OCI-M2 (cell line): ENCODE measurements at regions not wholly inside any gene's neighbourhood (a gene's known extent, or its start where the extent isn't known, plus 50 kb on each side); places are given as distances from the start of the nearest gene placed in this dataset.

Experiments used
- DNase-seq: peaks from one replicate; lab custom pipeline; 2025; ENCODE audit not compliant: unreplicated experiment; lab: John Stamatoyannopoulos, UW

DNA sequence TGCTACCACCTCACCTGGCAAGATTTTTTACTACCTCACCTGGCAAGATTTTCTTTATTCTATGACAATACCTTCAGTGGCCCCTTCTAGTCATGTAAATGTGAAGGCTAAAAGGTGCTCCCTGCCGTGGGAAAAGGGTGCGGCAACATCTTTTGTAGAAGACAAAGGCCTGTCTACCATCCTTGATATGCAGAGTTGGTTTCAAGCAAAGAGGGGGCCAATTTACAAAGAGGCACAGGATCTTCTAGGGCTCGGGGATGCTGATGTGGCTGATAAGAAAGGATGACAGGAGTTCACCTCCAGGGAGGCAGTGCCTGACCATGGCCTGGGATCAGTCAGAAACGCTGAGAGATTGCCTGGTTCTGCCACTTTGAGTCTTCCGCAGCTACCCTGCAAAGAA lies 165.4 kb upstream of the SLC1A4 start:
- DNase-seq, result no peak

DNA sequence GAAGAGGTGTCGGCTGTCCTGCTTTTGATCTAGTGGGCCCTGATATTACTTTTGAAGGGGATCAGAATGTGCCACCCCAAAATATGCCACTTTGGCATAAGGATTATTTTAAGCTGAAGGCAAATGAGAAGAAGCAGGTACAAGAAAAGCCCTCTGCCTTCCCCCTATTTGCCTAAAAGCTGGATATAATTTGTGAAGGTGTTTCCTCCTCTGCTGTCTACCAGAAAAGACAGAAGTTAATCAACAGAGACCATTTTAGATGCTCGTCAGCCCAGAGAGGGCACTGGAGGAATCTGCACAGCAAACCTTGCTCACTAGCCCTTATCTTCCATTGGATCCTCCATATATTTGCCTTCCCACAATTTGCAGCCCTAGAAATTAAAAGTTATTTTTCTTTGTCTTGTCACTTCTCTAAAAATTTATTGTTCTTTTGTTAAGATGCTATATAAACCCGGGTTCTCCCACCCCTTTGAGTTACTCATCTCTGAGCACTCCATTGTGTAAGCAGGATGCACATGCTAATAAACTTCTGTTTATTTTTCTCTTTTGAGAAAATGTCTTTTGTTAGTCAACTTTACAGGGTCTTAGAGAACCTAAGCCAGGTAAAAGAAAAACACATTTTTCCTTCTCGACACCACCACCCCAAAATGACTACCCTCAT lies 163.2 kb upstream of the SLC1A4 start:
- DNase-seq, result no peak

- no peak for DNase-seq
Measured at GRCh38 chr2:64826703-64827102, 162.5 kb upstream of the SLC1A4 start.

- DNase-seq, result no peak
Measured at GRCh38 chr2:64828261-64828660, 160.9 kb upstream of the SLC1A4 start.

DNA sequence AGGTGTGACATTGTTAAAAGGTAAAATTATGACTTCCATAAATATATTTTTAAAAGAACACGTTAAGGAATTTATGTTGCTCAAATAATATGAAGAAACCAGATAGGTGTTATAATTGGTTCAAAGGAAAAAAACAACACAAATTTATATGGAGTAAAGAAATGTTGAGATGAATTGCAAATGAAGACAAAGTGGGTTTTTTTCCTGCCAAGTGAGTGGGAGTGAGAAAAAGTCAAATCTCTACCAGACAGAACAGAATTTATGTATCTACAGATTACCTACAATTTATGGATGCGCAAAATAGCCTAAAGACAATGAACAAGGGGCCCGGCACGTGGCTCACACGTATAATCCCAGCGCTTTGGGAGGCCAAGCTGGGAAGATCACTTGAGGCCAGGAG lies 159.7 kb upstream of the SLC1A4 start:
- no peak for DNase-seq

DNA sequence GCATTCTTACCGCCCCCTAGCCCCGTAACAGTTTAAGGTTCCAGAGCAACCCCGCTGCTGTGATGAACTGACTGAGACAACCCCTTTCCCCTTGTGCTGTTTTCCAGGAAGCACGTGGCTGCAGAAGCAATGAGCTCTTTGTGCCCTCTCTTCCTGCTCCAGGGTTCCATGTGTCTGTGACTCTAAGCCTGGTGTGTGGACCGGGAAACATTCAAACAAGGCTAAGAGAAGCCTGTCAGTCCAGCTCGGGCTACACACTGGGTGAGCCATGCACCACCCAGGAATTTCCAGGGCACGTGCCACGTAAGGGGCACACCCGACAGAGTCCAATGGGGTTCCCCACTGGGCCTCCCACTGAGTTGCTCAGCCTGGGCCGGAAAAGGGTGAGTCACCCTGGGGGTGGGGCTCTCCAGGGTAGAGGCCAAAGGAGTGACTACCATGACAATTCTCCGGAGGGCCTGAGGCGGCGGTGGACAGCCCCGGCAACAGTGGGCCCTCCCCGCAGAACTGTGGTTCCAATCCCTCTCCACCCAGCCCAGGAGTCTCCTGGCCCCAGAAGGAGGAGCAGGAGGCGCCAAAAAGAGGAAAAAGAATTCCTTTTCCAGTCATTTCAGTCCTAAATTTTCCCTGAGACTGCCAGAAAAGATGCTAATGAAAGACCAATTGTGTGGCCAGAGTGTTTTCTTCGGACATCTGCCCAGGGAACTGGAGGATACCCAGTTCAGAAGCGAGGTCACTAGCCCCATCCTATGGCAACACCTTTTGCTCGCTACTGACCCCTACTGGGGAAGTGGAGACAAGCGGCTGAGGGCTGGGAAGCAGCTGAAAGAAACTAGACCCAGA lies 157.8 kb upstream of the SLC1A4 start:
- DNase-seq, result no peak

DNA sequence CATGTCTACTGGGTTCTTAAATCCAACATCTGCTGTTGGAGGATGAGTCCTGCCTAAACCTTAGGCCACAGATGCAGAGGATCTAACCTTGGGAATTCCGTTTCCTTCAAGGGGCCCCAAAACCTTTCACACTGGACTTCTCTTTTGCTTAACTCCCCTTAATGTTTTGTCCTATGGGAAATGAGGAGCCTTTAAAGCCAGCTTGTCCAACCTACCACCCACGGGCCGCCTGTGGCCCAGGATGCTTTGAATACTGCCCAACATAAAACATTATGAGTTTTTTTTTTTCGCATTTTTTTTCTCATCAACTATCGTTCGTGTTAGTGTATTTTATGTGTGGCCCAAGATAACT lies 157.2 kb upstream of the SLC1A4 start:
- no peak for DNase-seq

DNA sequence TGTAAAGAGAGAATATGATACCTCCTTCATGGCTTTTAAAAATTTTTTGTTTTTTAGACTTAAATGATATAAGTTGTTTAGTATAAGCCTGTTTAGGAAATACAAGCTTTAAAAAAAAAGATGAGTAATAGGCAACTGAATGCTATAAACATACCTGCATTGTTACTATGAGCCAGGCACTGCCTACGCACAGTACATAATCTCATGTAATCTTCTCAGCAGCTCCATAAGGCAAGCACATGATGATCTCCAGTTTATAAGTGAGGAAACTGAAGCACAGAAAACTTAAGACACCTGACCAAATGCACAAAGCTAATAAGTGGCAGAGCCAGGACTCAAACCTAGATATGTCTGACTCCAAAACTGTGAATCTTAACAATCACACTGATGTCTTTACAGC lies 156.3 kb upstream of the SLC1A4 start:
- no peak for DNase-seq

- no peak for DNase-seq
Measured at GRCh38 chr2:64836566-64836965, 152.6 kb upstream of the SLC1A4 start.

DNA sequence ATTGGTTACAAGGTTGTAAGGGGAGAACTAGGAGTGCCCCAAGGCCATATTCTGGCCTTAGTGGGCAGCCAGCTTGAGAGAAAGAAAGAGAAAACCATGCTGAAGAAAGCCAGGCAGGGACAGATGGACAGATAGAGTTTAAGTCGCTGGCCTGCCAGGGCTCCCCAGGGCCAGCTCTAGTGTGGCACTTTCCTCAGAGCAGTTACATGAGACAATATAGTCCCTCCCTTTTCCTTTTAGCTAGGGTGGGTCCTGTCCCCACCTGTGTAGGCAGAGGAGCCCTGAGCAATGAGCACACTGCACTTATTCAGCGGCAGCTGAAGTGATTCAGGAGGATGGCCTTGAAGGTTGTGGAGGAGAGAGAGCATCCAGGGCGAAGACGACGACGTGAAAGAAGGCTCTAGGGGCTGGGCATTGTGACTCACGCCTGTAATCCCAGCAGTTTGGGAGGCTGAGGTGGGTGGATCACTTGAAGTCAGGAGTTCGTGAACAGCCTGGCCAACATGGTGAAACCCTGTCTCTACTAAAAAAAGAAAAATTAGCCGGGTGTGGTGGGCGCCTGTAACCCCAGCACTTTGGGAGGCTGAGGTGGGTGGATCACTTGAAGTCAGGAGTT lies 152.0 kb upstream of the SLC1A4 start:
- no peak for DNase-seq

- no peak for DNase-seq
Measured at GRCh38 chr2:64837925-64838641, 151.1 kb upstream of the SLC1A4 start.

- no peak for DNase-seq
Measured at GRCh38 chr2:64838817-64839216, 150.4 kb upstream of the SLC1A4 start.

GRCh38 chr2:64839844-64840243 lies 149.4 kb upstream of the SLC1A4 start:
- DNase-seq, result no peak

- DNase-seq, result no peak
Measured at GRCh38 chr2:64840426-64840881, 148.7 kb upstream of the SLC1A4 start.

GRCh38 chr2:64841461-64841860 lies 147.7 kb upstream of the SLC1A4 start:
- no peak for DNase-seq

DNA sequence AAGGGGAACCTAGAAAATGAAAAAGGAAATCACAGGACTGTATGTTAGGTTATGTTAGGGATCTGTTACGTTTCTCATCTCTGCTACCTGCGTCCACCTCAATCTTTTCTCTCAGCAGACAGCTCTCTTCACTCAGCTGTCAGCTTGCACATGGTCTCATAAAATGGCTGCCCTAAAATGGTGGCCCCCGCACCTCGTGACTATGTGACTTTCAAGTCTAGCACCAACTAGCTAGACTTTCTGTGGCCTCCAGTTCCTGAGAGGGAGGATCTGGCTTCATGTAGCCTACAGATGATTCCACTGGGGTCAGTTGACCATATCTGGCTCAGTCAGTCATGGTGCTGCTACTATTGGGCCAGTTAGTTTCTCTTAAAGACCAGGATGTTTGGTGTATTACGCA lies 147.2 kb upstream of the SLC1A4 start:
- DNase-seq, result no peak

DNA sequence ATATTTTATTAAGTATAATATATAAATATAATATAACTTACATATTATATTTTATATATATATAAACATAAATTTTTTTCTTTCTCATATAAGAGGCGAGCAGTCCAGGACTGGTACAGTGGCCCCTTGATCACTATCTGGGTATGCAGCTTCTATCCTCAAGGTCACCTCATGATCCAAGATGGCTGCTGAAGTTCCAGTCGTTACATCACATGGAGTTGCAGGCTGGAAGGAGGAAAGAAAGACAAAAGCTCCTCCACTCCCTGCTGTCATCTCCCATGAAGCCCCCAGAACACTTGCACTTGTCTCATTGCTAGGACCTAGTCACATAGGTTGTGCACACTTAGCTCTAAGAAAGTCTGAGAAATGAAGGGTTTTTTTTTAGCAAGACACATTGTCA lies 145.1 kb upstream of the SLC1A4 start:
- no peak for DNase-seq

DNA sequence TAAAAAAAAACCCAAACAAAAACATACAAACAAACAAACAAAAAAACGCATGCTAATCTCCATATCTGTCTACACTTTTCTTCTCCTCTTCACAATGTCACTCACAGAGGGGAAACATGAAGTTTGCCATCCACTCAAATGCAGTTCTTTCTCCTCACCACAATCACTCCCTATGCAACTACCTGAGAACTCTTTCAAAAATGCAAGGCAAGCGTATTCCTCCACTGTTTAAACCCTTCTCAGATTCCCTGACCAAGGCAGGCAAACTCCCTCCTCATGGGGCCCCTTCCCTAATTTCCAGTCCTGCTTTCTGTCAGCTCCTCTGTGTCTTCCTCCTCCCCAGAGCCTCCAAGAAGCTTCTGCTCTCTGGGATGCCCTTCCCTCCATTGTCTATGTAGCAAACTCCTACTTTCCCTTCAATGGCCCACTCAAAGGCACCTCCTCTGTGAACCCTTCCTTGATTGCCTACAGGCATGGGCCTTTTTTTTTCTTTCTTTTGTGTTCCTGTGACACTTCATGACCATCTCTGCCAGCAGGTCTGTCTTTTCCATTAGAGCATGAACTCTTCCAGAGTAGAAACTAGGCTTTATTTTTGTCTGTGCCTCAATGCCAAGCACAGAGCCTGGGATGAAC lies 143.8 kb upstream of the SLC1A4 start:
- no peak for DNase-seq

- DNase-seq, result no peak
Measured at GRCh38 chr2:64846177-64846576, 143.0 kb upstream of the SLC1A4 start.

GRCh38 chr2:64847930-64848329 lies 141.3 kb upstream of the SLC1A4 start:
- no peak for DNase-seq

- DNase-seq, result no peak
Measured at GRCh38 chr2:64848363-64848762, 140.8 kb upstream of the SLC1A4 start.
